Activated B cell treated with CpG ODN at 0.5 μM for 24 hours (primary cell): ENCODE measurements at regions not wholly inside any gene's neighbourhood (a gene's known extent, or its start where the extent isn't known, plus 50 kb on each side); places are given as distances from the start of the nearest gene placed in this dataset.

Experiments
- ATAC-seq: fragments of 200-7000 bp; cut with Tn5 transposase; one replicate; pipeline ENCODE4 v1.10.0; 2021; ENCODE audit warnings: low read depth, mild to moderate bottlenecking, moderate library complexity
- CTCF ChIA-PET: fragments of 350-600 bp; sonication (Branson Sonifier 250); formaldehyde crosslinking; loops from one replicate; lab custom pipeline; 2021; ENCODE audit warnings: antibody characterized with exemption; lab: Charles Lee
- POLR2A ChIA-PET: fragments of 350-600 bp; sonication (Branson Sonifier 250); formaldehyde crosslinking; loops from one replicate; lab custom pipeline; 2021; ENCODE audit warnings: antibody characterized with exemption; lab: Charles Lee
- DNase-seq: peaks from one replicate; pipeline ENCODE4 v3.0.0; 2022
- H3K27ac Mint-ChIP-seq: one replicate; pipeline ENCODE4 v1.8.0; 2020; ENCODE audit warnings: mixed read lengths
- H3K27me3 Mint-ChIP-seq: one replicate; pipeline ENCODE4 v1.8.0; 2021; ENCODE audit warnings: mixed read lengths
- H3K36me3 Mint-ChIP-seq: one replicate; pipeline ENCODE4 v1.8.0; 2021; ENCODE audit warnings: low read depth, mixed read lengths
- H3K4me1 Mint-ChIP-seq: one replicate; pipeline ENCODE4 v1.8.0; 2021; ENCODE audit warnings: mixed read lengths
- H3K4me3 Mint-ChIP-seq: one replicate; pipeline ENCODE4 v1.8.0; 2020; ENCODE audit warnings: mild to moderate bottlenecking, mixed read lengths
- H3K9me3 Mint-ChIP-seq: one replicate; pipeline ENCODE4 v1.8.0; 2020; ENCODE audit warnings: mixed read lengths
- intact Hi-C: fragments of 100-400 bp; cut with micrococcal nuclease; formaldehyde crosslinking; loops from one replicate; pipeline ENCODE4 v1.15.1; 2024
- TF ChIP-seq, protein P1 (sequence below): fragments of 200-600 bp; IDR thresholded peaks from one replicate; pipeline ENCODE4 v1.8.0; 2022; ENCODE audit warnings: antibody characterized with exemption, mild to moderate bottlenecking

GRCh38 chr6:18973251-18973650 is 586.1 kb downstream of the RNF144B start:
- CTCF ChIA-PET: no interaction called here
- intact Hi-C loops: no loop called here

GRCh38 chr6:18976091-18976490 is 588.9 kb downstream of the RNF144B start:
- ChIA-PET POLR2A (no interaction called here), CTCF (no interaction called here)
- H3K4me3 Mint-ChIP-seq: no peak overlapping the region
- no peak for DNase-seq
- intact Hi-C loops: no loop called here
- H3K27me3 Mint-ChIP-seq: no peaks in the 10 kb centered on the region
- TF ChIP-seq, protein P1, sequence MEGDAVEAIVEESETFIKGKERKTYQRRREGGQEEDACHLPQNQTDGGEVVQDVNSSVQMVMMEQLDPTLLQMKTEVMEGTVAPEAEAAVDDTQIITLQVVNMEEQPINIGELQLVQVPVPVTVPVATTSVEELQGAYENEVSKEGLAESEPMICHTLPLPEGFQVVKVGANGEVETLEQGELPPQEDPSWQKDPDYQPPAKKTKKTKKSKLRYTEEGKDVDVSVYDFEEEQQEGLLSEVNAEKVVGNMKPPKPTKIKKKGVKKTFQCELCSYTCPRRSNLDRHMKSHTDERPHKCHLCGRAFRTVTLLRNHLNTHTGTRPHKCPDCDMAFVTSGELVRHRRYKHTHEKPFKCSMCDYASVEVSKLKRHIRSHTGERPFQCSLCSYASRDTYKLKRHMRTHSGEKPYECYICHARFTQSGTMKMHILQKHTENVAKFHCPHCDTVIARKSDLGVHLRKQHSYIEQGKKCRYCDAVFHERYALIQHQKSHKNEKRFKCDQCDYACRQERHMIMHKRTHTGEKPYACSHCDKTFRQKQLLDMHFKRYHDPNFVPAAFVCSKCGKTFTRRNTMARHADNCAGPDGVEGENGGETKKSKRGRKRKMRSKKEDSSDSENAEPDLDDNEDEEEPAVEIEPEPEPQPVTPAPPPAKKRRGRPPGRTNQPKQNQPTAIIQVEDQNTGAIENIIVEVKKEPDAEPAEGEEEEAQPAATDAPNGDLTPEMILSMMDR: no peak
- H3K4me1 Mint-ChIP-seq: no peaks in the 10 kb centered on the region
- no peak overlapping the region for H3K27ac Mint-ChIP-seq
- no peak for ATAC-seq
- H3K36me3 Mint-ChIP-seq: no peaks in the 10 kb centered on the region
- H3K9me3 Mint-ChIP-seq: peaks cover 2% of the 10 kb centered on the region

More at GRCh38 chr6:18973251-18973650, 586.1 kb downstream of the RNF144B start:
- POLR2A ChIA-PET: no interaction called here
- no peak overlapping the region for H3K4me3 Mint-ChIP-seq
- TF ChIP-seq, protein P1: no peak
- no peak overlapping the region for H3K27ac Mint-ChIP-seq
- H3K4me1 Mint-ChIP-seq: no peaks in the 10 kb centered on the region
- no peaks in the 10 kb centered on the region for H3K27me3 Mint-ChIP-seq
- DNase-seq (no peak), ATAC-seq (no peak)
- H3K9me3 Mint-ChIP-seq: no peaks in the 10 kb centered on the region
- no peaks in the 10 kb centered on the region for H3K36me3 Mint-ChIP-seq

DNA sequence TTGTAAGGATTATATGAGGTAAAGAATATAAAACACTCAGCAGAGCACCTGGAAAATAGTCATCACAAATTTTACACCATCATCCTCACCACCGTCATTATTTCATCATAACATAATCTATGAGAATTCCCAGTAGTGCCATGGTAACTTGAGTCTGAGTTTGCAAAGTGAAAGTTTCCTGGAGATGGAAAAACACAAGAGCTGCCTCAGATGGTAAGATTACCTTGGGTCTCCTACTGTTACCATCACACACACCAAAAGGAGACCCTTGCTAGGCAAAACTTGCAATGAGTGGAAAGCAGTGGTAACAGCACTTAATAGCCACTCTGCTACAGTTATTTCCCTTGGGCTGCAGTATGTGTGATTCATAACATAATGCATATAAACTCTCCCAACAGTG is 589.8 kb downstream of the RNF144B start:
- Mint-ChIP-seq H3K36me3 (no peaks in the 10 kb centered on the region), H3K9me3 (peaks cover 2% of the 10 kb centered on the region), H3K4me1 (no peaks in the 10 kb centered on the region), H3K27ac (no peak overlapping the region), H3K4me3 (no peak overlapping the region), H3K27me3 (no peaks in the 10 kb centered on the region)
- ATAC-seq (no peak), DNase-seq (no peak)
- TF ChIP-seq, protein P1: no peak
- intact Hi-C loops: no loop called here
- ChIA-PET POLR2A (no interaction called here), CTCF (no interaction called here)

DNA sequence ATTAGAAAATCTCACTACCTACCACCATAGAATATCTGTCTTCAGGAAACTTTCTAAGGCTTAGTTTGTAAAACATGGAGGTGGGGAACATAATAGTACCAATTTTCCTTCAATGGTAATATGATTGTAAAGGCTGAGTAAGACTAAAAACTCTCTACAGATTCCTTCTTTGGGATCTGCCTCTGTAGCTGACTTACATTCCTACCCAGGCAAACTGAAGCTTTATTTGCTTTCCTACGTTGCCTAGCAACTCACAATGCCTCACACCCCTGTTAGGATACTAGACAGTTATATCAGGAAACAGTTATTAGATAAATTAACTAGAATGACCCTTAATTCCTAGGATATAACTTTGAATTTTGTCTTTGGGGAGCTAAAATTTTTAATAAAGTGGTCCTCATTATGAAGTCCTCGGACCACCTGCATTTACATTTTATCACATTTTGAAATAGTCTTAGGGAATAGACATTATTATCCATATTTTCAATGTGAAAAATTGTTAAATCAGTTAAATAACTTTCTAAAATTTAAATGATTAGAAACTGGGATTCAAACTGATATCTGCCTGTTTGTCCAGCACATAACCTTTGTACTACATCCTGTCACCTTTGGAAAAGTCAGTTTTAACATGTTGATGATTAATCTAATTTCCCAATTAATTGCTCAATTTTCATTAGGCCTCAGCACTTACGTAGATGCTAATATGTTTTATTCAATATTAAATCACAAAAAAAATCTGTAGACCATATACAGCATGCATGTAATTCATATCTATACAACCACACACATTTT is 591.4 kb downstream of the RNF144B start:
- no peaks in the 10 kb centered on the region for H3K27me3 Mint-ChIP-seq
- H3K4me1 Mint-ChIP-seq: no peaks in the 10 kb centered on the region
- no peak overlapping the region for H3K27ac Mint-ChIP-seq
- DNase-seq (no peak), ATAC-seq (no peak)
- intact Hi-C loops: no loop called here
- peaks cover 2% of the 10 kb centered on the region for H3K9me3 Mint-ChIP-seq
- CTCF ChIA-PET: no interaction called here
- no peaks in the 10 kb centered on the region for H3K36me3 Mint-ChIP-seq
- H3K4me3 Mint-ChIP-seq: no peak overlapping the region
- TF ChIP-seq, protein P1: no peak
- POLR2A ChIA-PET: no interaction called here

DNA sequence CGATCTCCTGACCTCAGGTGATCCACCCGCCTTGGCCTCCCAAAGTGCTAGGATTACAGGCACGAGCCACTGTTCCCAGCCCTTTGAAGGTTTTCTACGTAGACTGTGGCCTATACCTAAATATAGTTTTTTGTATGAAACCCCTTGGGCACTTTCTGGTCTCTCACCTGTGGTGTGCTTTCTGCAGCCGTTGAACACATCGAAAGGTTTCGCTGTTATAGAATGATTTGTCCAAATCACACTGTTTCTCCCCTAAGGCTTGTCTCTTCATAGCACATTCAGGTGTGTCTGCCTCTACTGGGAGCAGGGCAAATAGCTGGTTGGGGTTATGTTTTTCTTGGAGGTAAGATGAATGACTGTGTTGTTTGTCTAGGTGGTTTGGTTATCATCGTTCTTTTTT is 597.9 kb downstream of the RNF144B start:
- H3K9me3 Mint-ChIP-seq: peaks cover 2% of the 10 kb centered on the region
- no peaks in the 10 kb centered on the region for H3K36me3 Mint-ChIP-seq

More for the DNA sequence above, 597.9 kb downstream of the RNF144B start:
- H3K27me3 Mint-ChIP-seq: no peaks in the 10 kb centered on the region
- POLR2A ChIA-PET: no interaction called here
- TF ChIP-seq, protein P1: no peak
- CTCF ChIA-PET: no interaction called here
- intact Hi-C loops: no loop called here
- H3K4me3 Mint-ChIP-seq: no peak overlapping the region
- H3K27ac Mint-ChIP-seq: no peak overlapping the region
- no peaks in the 10 kb centered on the region for H3K4me1 Mint-ChIP-seq
- DNase-seq: no peak
- no peak for ATAC-seq
